ENCODE measurements at regions not wholly inside any gene's neighbourhood (a gene's known extent, or its start where the extent isn't known, plus 50 kb on each side); places are given as distances from the start of the nearest gene placed in this dataset.
"Not testable (repeated sequence)": the region's sequence is repeated elsewhere in the genome, so short reads cannot be mapped to it uniquely, and the experiment has no call there.

- no peak for DNase-seq
These were observed 626.1 kb upstream of the NOVA1 start for GRCh38 chr14:27223906-27224305.

GRCh38 chr14:27228053-27228452 is 630.2 kb upstream of the NOVA1 start:
- no peak for DNase-seq

- DNase-seq, result no peak
These were observed 636.5 kb upstream of the NOVA1 start for GRCh38 chr14:27234331-27234730.

GRCh38 chr14:27236601-27237000 is 638.8 kb upstream of the NOVA1 start:
- DNase-seq, result no peak

GRCh38 chr14:27242874-27243273 is 645.0 kb upstream of the NOVA1 start:
- DNase-seq, result no peak

GRCh38 chr14:27243365-27243764 is 645.5 kb upstream of the NOVA1 start:
- DNase-seq, result no peak

GRCh38 chr14:27245947-27246346 is 648.1 kb upstream of the NOVA1 start:
- no peak for DNase-seq

GRCh38 chr14:27253966-27254365 is 656.1 kb upstream of the NOVA1 start:
- no peak for DNase-seq

- no peak for DNase-seq
These were observed 659.0 kb upstream of the NOVA1 start for GRCh38 chr14:27256805-27257204.

GRCh38 chr14:27267876-27268275 is 670.0 kb upstream of the NOVA1 start:
- no peak for DNase-seq

- DNase-seq, result no peak
These were observed 672.9 kb upstream of the NOVA1 start for GRCh38 chr14:27270716-27271115.

GRCh38 chr14:27278341-27278740 is 680.5 kb upstream of the NOVA1 start:
- no peak for DNase-seq

- DNase-seq, result no peak
These were observed 707.7 kb upstream of the NOVA1 start for GRCh38 chr14:27305441-27305945.

- DNase-seq, result not testable (repeated sequence)
These were observed 714.9 kb upstream of the NOVA1 start for GRCh38 chr14:27312730-27313129.

GRCh38 chr14:27314231-27314630 is 716.4 kb upstream of the NOVA1 start:
- DNase-seq, result no peak

- DNase-seq, result no peak
These were observed 717.6 kb upstream of the NOVA1 start for GRCh38 chr14:27315477-27315876.

- no peak for DNase-seq
These were observed 718.1 kb upstream of the NOVA1 start for GRCh38 chr14:27315947-27316346.

GRCh38 chr14:27318774-27319420 is 721.1 kb upstream of the NOVA1 start:
- DNase-seq, result no peak

GRCh38 chr14:27320261-27320660 is 722.4 kb upstream of the NOVA1 start:
- no peak for DNase-seq

GRCh38 chr14:27327095-27327494 is 729.3 kb upstream of the NOVA1 start:
- no peak for DNase-seq

- no peak for DNase-seq
These were observed 740.2 kb upstream of the NOVA1 start for GRCh38 chr14:27338012-27338411.

- DNase-seq, result not testable (repeated sequence)
These were observed 765.2 kb upstream of the NOVA1 start for GRCh38 chr14:27363036-27363435.

- no peak for DNase-seq
These were observed 768.8 kb upstream of the NOVA1 start for GRCh38 chr14:27366596-27366995.

- DNase-seq, result no peak
These were observed 769.5 kb upstream of the NOVA1 start for GRCh38 chr14:27367345-27367744.

Data from anterior cingulate cortex (tissue), 58 donors.